Common myeloid progenitor, CD34-positive (primary cell): ENCODE measurements at regions not wholly inside any gene's neighbourhood (a gene's known extent, or its start where the extent isn't known, plus 50 kb on each side); places are given as distances from the start of the nearest gene placed in this dataset.

Experiments used
- CTCF ChIA-PET: fragments of 350-600 bp; sonication (Branson Sonifier 250); formaldehyde crosslinking; loops from one replicate; lab custom pipeline; 2021; ENCODE audit warnings: antibody characterized with exemption; lab: Charles Lee
- POLR2A ChIA-PET: fragments of 350-600 bp; sonication (Branson Sonifier 250); formaldehyde crosslinking; loops from one replicate; lab custom pipeline; 2021; ENCODE audit warnings: antibody characterized with exemption; lab: Charles Lee
- DNase-seq, 3 donors: peaks; one replicate each; pipeline versions ENCODE4 v3.0.0 to v3.0.0-alpha.2; 2013
- H3K27ac ChIP-seq, 2 experiments: 1 replicate in 1 of 2; 2 replicates in 1 of 2; pipeline ENCODE4 v1.7.0; 2013; ENCODE audit warnings: inconsistent platforms in 2 of 2, low read length in 2 of 2, mild to moderate bottlenecking in 2 of 2, low read depth in 1 of 2, moderate library complexity in 1 of 2; ENCODE audit not compliant: severe bottlenecking in 2 of 2, insufficient read depth in 1 of 2, poor library complexity in 1 of 2
- H3K27me3 ChIP-seq, 5 experiments: replicated peaks in 2 of 5; 1 replicate in 3 of 5; 2 replicates in 2 of 5; pipeline versions ENCODE4 v1.6.1 to v1.7.0; 2013; ENCODE audit warnings: low read length in 4 of 5, mild to moderate bottlenecking in 2 of 5, moderate library complexity in 2 of 5, inconsistent platforms in 1 of 5; ENCODE audit not compliant: insufficient read depth in 5 of 5, control insufficient read depth in 4 of 5
- H3K36me3 ChIP-seq, 4 experiments: 1 replicate in 2 of 4; 2 replicates in 2 of 4; pipeline versions ENCODE4 v1.6.1 to v1.7.0; 2013; ENCODE audit warnings: low read length in 3 of 4, control low read depth in 1 of 4, mild to moderate bottlenecking in 1 of 4; ENCODE audit not compliant: control insufficient read depth in 4 of 4, insufficient read depth in 4 of 4
- H3K4me1 ChIP-seq, 4 experiments: 1 replicate in 3 of 4; 2 replicates in 1 of 4; pipeline versions ENCODE4 v1.6.1 to v1.7.1; 2013; ENCODE audit warnings: low read length in 3 of 4, mild to moderate bottlenecking in 3 of 4, control low read depth in 1 of 4, inconsistent platforms in 1 of 4, moderate library complexity in 1 of 4; ENCODE audit not compliant: control insufficient read depth in 4 of 4, insufficient read depth in 4 of 4; ENCODE audit errors: control extremely low read depth in 1 of 4
- H3K4me3 ChIP-seq, 7 experiments: 1 replicate in 4 of 7; 2 replicates in 3 of 7; pipeline versions ENCODE4 v1.5.1 to v1.7.0; 2013; ENCODE audit warnings: mild to moderate bottlenecking in 7 of 7, low read length in 6 of 7, moderate library complexity in 6 of 7, inconsistent platforms in 2 of 7, low read depth in 2 of 7, control low read depth in 1 of 7; ENCODE audit not compliant: insufficient read depth in 4 of 7, control insufficient read depth in 1 of 7; ENCODE audit errors: extremely low read depth in 1 of 7
- H3K9me3 ChIP-seq, 5 experiments: 1 replicate in 4 of 5; 2 replicates in 1 of 5; pipeline versions ENCODE4 v1.6.1 to v1.7.1; 2013; ENCODE audit warnings: low read length in 4 of 5, mild to moderate bottlenecking in 2 of 5, inconsistent platforms in 1 of 5, low read depth in 1 of 5, moderate library complexity in 1 of 5; ENCODE audit not compliant: control insufficient read depth in 4 of 5, insufficient read depth in 2 of 5; ENCODE audit errors: control extremely low read depth in 1 of 5
- WGBS: methylation state at CpG from one replicate; pipeline ENCODE4 v1.1.5; 2013; ENCODE audit not compliant: insufficient coverage; 5-methylcytosine and 5-hydroxymethylcytosine counted together

- Histone ChIP-seq H3K36me3 (no peaks in the 10 kb centered on the region), H3K27me3 (no peaks in the 10 kb centered on the region), H3K4me1 (no peaks in the 10 kb centered on the region), H3K9me3 (no peaks in the 10 kb centered on the region), H3K27ac (no peak overlapping the region), H3K4me3 (no peak overlapping the region)
- WGBS = 93% methylated on average over 5 of the region's 5 CpGs
- ChIA-PET POLR2A (no interaction called here), CTCF (interaction anchor here (1.6 kb wide), 1 partner anchor 199 kb away, joined by 4 read pairs; no protein-coding TSS in a partner anchor)
- DNase-seq = no peak
Observed at GRCh38 chr10:2844925-2845324, 222.4 kb upstream of the PFKP start.

GRCh38 chr10:2839081-2839725 lies 228.1 kb upstream of the PFKP start:
- Histone ChIP-seq H3K27ac (no peak overlapping the region), H3K9me3 (no peaks in the 10 kb centered on the region), H3K4me1 (no peaks in the 10 kb centered on the region), H3K27me3 (peaks cover 0 to 6% (median 2%) of the 10 kb centered on the region in 5 experiments), H3K4me3 (no peak overlapping the region), H3K36me3 (no peaks in the 10 kb centered on the region)
- WGBS = 60% methylated on average over 16 of the region's 16 CpGs
- ChIA-PET POLR2A (no interaction called here), CTCF (interaction anchor here (1.2 to 6.4 kb wide), 6 partner anchors 10 to 205 kb away, joined by 3 to 38 read pairs (median 4); no protein-coding TSS in a partner anchor)
- peak; percentile 27 to 66 (median 43) for DNase-seq

GRCh38 chr10:2837674-2838073 lies 229.7 kb upstream of the PFKP start:
- Histone ChIP-seq H3K4me3 (no peak overlapping the region), H3K36me3 (no peaks in the 10 kb centered on the region), H3K4me1 (no peaks in the 10 kb centered on the region), H3K27me3 (peaks cover 0 to 13% (median 2%) of the 10 kb centered on the region in 5 experiments), H3K9me3 (no peaks in the 10 kb centered on the region), H3K27ac (no peak overlapping the region)
- ChIA-PET CTCF (interaction anchor here (0.6 to 6.4 kb wide), 3 partner anchors 8 to 1953 kb away, joined by 3 to 38 read pairs (median 5); no protein-coding TSS in a partner anchor), POLR2A (no interaction called here)
- DNase-seq = no peak
- WGBS = 98% methylated on average over 6 of the region's 7 CpGs

GRCh38 chr10:2836921-2837662 lies 230.3 kb upstream of the PFKP start:
- Histone ChIP-seq H3K36me3 (no peaks in the 10 kb centered on the region), H3K27ac (no peak overlapping the region), H3K9me3 (no peaks in the 10 kb centered on the region), H3K27me3 (peaks cover 0 to 13% (median 2%) of the 10 kb centered on the region in 5 experiments), H3K4me3 (no peak overlapping the region), H3K4me1 (no peaks in the 10 kb centered on the region)
- no peak for DNase-seq
- 89% methylated on average over 14 of the region's 22 CpGs for WGBS
- CTCF ChIA-PET = interaction anchor here (0.6 to 6.4 kb wide), 3 partner anchors 141 to 1953 kb away, joined by 3 to 38 read pairs (median 4); no protein-coding TSS in a partner anchor
- POLR2A ChIA-PET = interaction anchor here (0.6 to 0.7 kb wide), 2 partner anchors 846 to 1234 kb away, joined by 3 read pairs; no protein-coding TSS in a partner anchor

- POLR2A ChIA-PET = no interaction called here
- H3K9me3 ChIP-seq = no peaks in the 10 kb centered on the region
Observed at GRCh38 chr10:2834214-2834613, 233.1 kb upstream of the PFKP start.

GRCh38 chr10:2831509-2831908 lies 235.8 kb upstream of the PFKP start:
- WGBS = 77% methylated on average over 7 of the region's 7 CpGs
- POLR2A ChIA-PET = no interaction called here

More at GRCh38 chr10:2834214-2834613, 233.1 kb upstream of the PFKP start:
- Histone ChIP-seq H3K27ac (no peak overlapping the region), H3K27me3 (peaks cover 0 to 20% (median 2%) of the 10 kb centered on the region in 5 experiments), H3K4me3 (no peak overlapping the region), H3K36me3 (no peaks in the 10 kb centered on the region), H3K4me1 (no peaks in the 10 kb centered on the region)
- 100% methylated on average over 2 of the region's 2 CpGs for WGBS
- CTCF ChIA-PET = interaction anchor here (6.4 kb wide), 1 partner anchor 210 kb away, joined by 38 read pairs; no protein-coding TSS in a partner anchor
- DNase-seq = no peak

More at GRCh38 chr10:2831509-2831908, 235.8 kb upstream of the PFKP start:
- Histone ChIP-seq H3K27me3 (peaks cover 0 to 15% (median 2%) of the 10 kb centered on the region in 5 experiments), H3K27ac (no peak overlapping the region), H3K4me1 (no peaks in the 10 kb centered on the region), H3K4me3 (no peak overlapping the region), H3K36me3 (no peaks in the 10 kb centered on the region), H3K9me3 (peaks cover 0 to 3% (median 0%) of the 10 kb centered on the region in 5 experiments)
- CTCF ChIA-PET = interaction anchor here (0.9 kb wide), 1 partner anchor 211 kb away, joined by 4 read pairs; no protein-coding TSS in a partner anchor
- DNase-seq = no peak
